SK-N-SH treated with all-trans-retinoic acid at 6 μM for 48 hours (cell line): ENCODE measurements at regions not wholly inside any gene's neighbourhood (a gene's known extent, or its start where the extent isn't known, plus 50 kb on each side); places are given as distances from the start of the nearest gene placed in this dataset.

Source experiments
- ARNTL ChIP-seq: fragments of 450-650 bp; formaldehyde crosslinking; IDR thresholded peaks from 2 replicates; pipeline ENCODE4 v1.5.0; 2020; ENCODE audit warnings: low read depth, mild to moderate bottlenecking, moderate library complexity, borderline replicate concordance
- BACH2 ChIP-seq: fragments of 250-450 bp; sonication (Bioruptor Pico); IDR thresholded peaks from 2 replicates; pipeline ENCODE4 v1.9.0; 2021; ENCODE audit warnings: mild to moderate bottlenecking, borderline replicate concordance
- CREB5 ChIP-seq: fragments of 250-450 bp; sonication (Bioruptor Pico); IDR thresholded peaks from 2 replicates; pipeline ENCODE4 v1.5.1; 2020; ENCODE audit warnings: low read depth, mild to moderate bottlenecking, moderate library complexity
- CSRNP3 ChIP-seq: fragments of 250-450 bp; sonication (Bioruptor Pico); IDR thresholded peaks from 2 replicates; pipeline ENCODE4 v1.5.1; 2021; ENCODE audit warnings: mild to moderate bottlenecking, moderate library complexity
- ESRRG ChIP-seq: fragments of 250-450 bp; sonication (Bioruptor Pico); IDR thresholded peaks from 2 replicates; pipeline ENCODE4 v1.6.1; 2021; ENCODE audit warnings: mild to moderate bottlenecking
- GLIS3 ChIP-seq: fragments of 250-450 bp; sonication (Bioruptor Pico); IDR thresholded peaks from 2 replicates; pipeline ENCODE4 v1.5.0; 2020; ENCODE audit warnings: mild to moderate bottlenecking, moderate library complexity
- OSR1 ChIP-seq: fragments of 250-450 bp; sonication (Bioruptor Pico); IDR thresholded peaks from 2 replicates; pipeline ENCODE4 v1.8.0; 2022; ENCODE audit warnings: moderate library complexity, mild to moderate bottlenecking, inconsistent platforms
- PATZ1 ChIP-seq: fragments of 250-450 bp; sonication (Bioruptor Pico); IDR thresholded peaks from 2 replicates; pipeline ENCODE4 v1.8.0; 2020; ENCODE audit warnings: mild to moderate bottlenecking, moderate library complexity, borderline replicate concordance
- POU6F1 ChIP-seq: fragments of 250-450 bp; sonication (Bioruptor Pico); IDR thresholded peaks from 2 replicates; pipeline ENCODE4 v1.8.0; 2021; ENCODE audit warnings: low read depth, mild to moderate bottlenecking, moderate library complexity, borderline replicate concordance
- RARB ChIP-seq: fragments of 250-450 bp; sonication (Bioruptor Pico); IDR thresholded peaks from 2 replicates; pipeline ENCODE4 v1.8.0; 2021; ENCODE audit warnings: mild to moderate bottlenecking, moderate library complexity
- TSHZ2 ChIP-seq: fragments of 250-450 bp; sonication (Bioruptor Pico); IDR thresholded peaks from 2 replicates; pipeline ENCODE4 v1.5.0; 2020; ENCODE audit warnings: mild to moderate bottlenecking, moderate library complexity
- ZFP30 ChIP-seq: fragments of 450-650 bp; formaldehyde crosslinking; IDR thresholded peaks from 2 replicates; pipeline ENCODE4 v1.5.0; 2022; ENCODE audit warnings: mild to moderate bottlenecking, moderate library complexity
- ZNF565 ChIP-seq: fragments of 450-650 bp; formaldehyde crosslinking; conservative IDR thresholded peaks from 2 replicates; pipeline ENCODE4 v1.5.0; 2020; ENCODE audit warnings: low read depth, mild to moderate bottlenecking, moderate library complexity
- ZNF8 ChIP-seq: fragments of 450-650 bp; formaldehyde crosslinking; IDR thresholded peaks from 2 replicates; pipeline ENCODE4 v1.5.0; 2020; ENCODE audit warnings: mild to moderate bottlenecking, moderate library complexity

- TF ChIP-seq ZFP30 (CRISPR knock-in tag) (no peak), ARNTL (no peak), CSRNP3 (no peak), PATZ1 (CRISPR knock-in tag) (no peak), GLIS3 (CRISPR knock-in tag) (no peak), RARB (CRISPR knock-in tag) (no peak), TSHZ2 (CRISPR knock-in tag) (no peak), CREB5 (CRISPR knock-in tag) (no peak), ESRRG (CRISPR knock-in tag) (no peak), POU6F1 (no peak), OSR1 (CRISPR knock-in tag) (no peak), ZNF565 (CRISPR knock-in tag) (no peak), ZNF8 (CRISPR knock-in tag) (no peak), BACH2 (CRISPR knock-in tag) (no peak)
These were observed 206.9 kb downstream of the RAB11FIP4 start for GRCh38 chr17:31598399-31598782.
